GM21367 (cell line): ENCODE measurements at regions not wholly inside any gene's neighbourhood (a gene's known extent, or its start where the extent isn't known, plus 50 kb on each side); places are given as distances from the start of the nearest gene placed in this dataset.
"Not testable (repeated sequence)": the region's sequence is repeated elsewhere in the genome, so short reads cannot be mapped to it uniquely, and the experiment has no call there.

Source experiments
- ATAC-seq: cut with Tn5 transposase; IDR thresholded peaks from one replicate; pipeline ENCODE4 v1.9.1; 2021; ENCODE audit not compliant: unreplicated experiment

- no peak for ATAC-seq
Measured at GRCh38 chr15:20369500-20369899, 172.1 kb downstream of the GOLGA6L6 start.

- no peak for ATAC-seq
Measured at GRCh38 chr15:20368974-20369373, 172.6 kb downstream of the GOLGA6L6 start.

GRCh38 chr15:20367093-20367492 lies 174.5 kb downstream of the GOLGA6L6 start:
- ATAC-seq = no peak

GRCh38 chr15:20363591-20363990 lies 178.0 kb downstream of the GOLGA6L6 start:
- not testable (repeated sequence) for ATAC-seq

- ATAC-seq = no peak
Measured at GRCh38 chr15:20361091-20361490, 180.5 kb downstream of the GOLGA6L6 start.

- ATAC-seq = no peak
Measured at GRCh38 chr15:20358779-20359414, 182.7 kb downstream of the GOLGA6L6 start.

- no peak for ATAC-seq
Measured at GRCh38 chr15:20358066-20358778, 183.4 kb downstream of the GOLGA6L6 start.

GRCh38 chr15:20357481-20358065 lies 184.0 kb downstream of the GOLGA6L6 start:
- ATAC-seq = no peak

- ATAC-seq = no peak
Measured at GRCh38 chr15:20356911-20357480, 184.6 kb downstream of the GOLGA6L6 start.

GRCh38 chr15:20356444-20356910 lies 185.1 kb downstream of the GOLGA6L6 start:
- ATAC-seq = peak; percentile 58

- ATAC-seq = no peak
Measured at GRCh38 chr15:20355256-20355868, 186.2 kb downstream of the GOLGA6L6 start.

GRCh38 chr15:20354884-20355223 lies 186.7 kb downstream of the GOLGA6L6 start:
- not testable (repeated sequence) for ATAC-seq

- no peak for ATAC-seq
Measured at GRCh38 chr15:20353966-20354883, 187.4 kb downstream of the GOLGA6L6 start.

- ATAC-seq = no peak
Measured at GRCh38 chr15:20352241-20353200, 189.1 kb downstream of the GOLGA6L6 start.

GRCh38 chr15:20351448-20351971 lies 190.1 kb downstream of the GOLGA6L6 start:
- no peak for ATAC-seq

GRCh38 chr15:20349774-20350498 lies 191.7 kb downstream of the GOLGA6L6 start:
- ATAC-seq = no peak

- ATAC-seq = no peak
Measured at GRCh38 chr15:20348900-20349773, 192.5 kb downstream of the GOLGA6L6 start.
